HEK293T (cell line): ENCODE measurements at regions not wholly inside any gene's neighbourhood (a gene's known extent, or its start where the extent isn't known, plus 50 kb on each side); places are given as distances from the start of the nearest gene placed in this dataset.

Experiments
- ARNT ChIP-seq: fragments of 450-650 bp; IDR thresholded peaks from 2 replicates; pipeline ENCODE4 v1.6.1; 2017; ENCODE audit warnings: mild to moderate bottlenecking
- BHLHE40 ChIP-seq: fragments of 450-650 bp; IDR thresholded peaks from 2 replicates; pipeline ENCODE4 v1.6.1; 2016; ENCODE audit warnings: mild to moderate bottlenecking, moderate library complexity, borderline replicate concordance
- CTBP1 ChIP-seq: fragments of 450-650 bp; IDR thresholded peaks from 2 replicates; pipeline ENCODE4 v1.6.1; 2016; ENCODE audit warnings: borderline replicate concordance
- ELF4 ChIP-seq: fragments of 450-650 bp; IDR thresholded peaks from 2 replicates; pipeline ENCODE4 v1.6.1; 2017; ENCODE audit warnings: antibody characterized with exemption
- FOXA1 ChIP-seq: fragments of 450-650 bp; IDR thresholded peaks from 2 replicates; pipeline ENCODE4 v1.6.1; 2016; ENCODE audit warnings: mild to moderate bottlenecking
- FOXK2 ChIP-seq: fragments of 450-650 bp; IDR thresholded peaks from 2 replicates; pipeline ENCODE4 v1.6.1; 2016; ENCODE audit warnings: mild to moderate bottlenecking
- FOXM1 ChIP-seq: fragments of 450-650 bp; IDR thresholded peaks from 2 replicates; pipeline ENCODE4 v1.6.1; 2017; ENCODE audit warnings: mild to moderate bottlenecking, borderline replicate concordance
- L3MBTL2 ChIP-seq: fragments of 450-650 bp; conservative IDR thresholded peaks from 2 replicates; pipeline ENCODE4 v1.6.1; 2016; ENCODE audit warnings: mild to moderate bottlenecking
- LEF1 ChIP-seq: fragments of 450-650 bp; IDR thresholded peaks from 2 replicates; pipeline ENCODE4 v1.6.1; 2017; ENCODE audit warnings: mild to moderate bottlenecking, borderline replicate concordance
- NFRKB ChIP-seq: fragments of 450-650 bp; IDR thresholded peaks from 2 replicates; pipeline ENCODE4 v1.6.1; 2016; ENCODE audit warnings: mild to moderate bottlenecking, moderate library complexity
- SP1 ChIP-seq: fragments of 450-650 bp; IDR thresholded peaks from 2 replicates; pipeline ENCODE4 v1.6.1; 2017
- SUZ12 ChIP-seq: fragments of 450-650 bp; IDR thresholded peaks from 2 replicates; pipeline ENCODE4 v1.6.1; 2016; ENCODE audit warnings: mild to moderate bottlenecking
- TARDBP ChIP-seq: fragments of 450-650 bp; IDR thresholded peaks from 2 replicates; pipeline ENCODE4 v1.6.1; 2016
- TF ChIP-seq, protein P1 (sequence below): fragments of 450-650 bp; IDR thresholded peaks from 2 replicates; pipeline ENCODE4 v1.6.1; 2016

DNA sequence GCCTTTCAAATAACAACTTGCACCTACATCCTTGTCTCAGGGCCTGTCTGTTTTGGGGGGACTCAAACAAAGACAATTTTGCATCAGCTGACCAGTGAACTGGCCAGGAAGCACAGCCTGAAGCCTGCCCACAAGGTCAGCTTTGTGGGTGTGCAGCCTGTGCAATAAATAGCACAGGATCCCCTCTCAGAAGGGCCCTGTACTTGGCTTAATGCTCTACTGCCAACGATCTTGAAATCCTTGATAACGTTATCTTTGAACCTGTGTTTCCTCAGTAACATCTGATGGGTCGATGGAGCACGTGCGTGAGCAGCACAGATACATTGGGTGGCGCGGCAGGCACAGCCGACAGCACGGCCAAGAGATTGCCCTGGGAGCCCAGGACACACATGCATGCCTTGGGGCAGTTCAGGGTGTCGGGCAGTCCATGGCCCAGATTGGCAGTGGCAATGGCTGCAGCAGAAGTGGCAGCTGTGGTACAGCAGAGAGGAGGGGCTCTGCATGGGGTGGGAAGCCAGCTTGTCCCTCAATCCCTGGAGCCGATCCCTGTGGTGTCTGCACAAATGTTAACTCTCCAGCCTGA is 58.8 kb upstream of the ATP6AP2 start:
- TF ChIP-seq FOXA1 = no peak
- no peak for TF ChIP-seq ARNT
- no peak for TF ChIP-seq BHLHE40
- no peak for TF ChIP-seq FOXM1
- TF ChIP-seq ELF4 = no peak
- TF ChIP-seq TARDBP = no peak
- TF ChIP-seq, protein P1, sequence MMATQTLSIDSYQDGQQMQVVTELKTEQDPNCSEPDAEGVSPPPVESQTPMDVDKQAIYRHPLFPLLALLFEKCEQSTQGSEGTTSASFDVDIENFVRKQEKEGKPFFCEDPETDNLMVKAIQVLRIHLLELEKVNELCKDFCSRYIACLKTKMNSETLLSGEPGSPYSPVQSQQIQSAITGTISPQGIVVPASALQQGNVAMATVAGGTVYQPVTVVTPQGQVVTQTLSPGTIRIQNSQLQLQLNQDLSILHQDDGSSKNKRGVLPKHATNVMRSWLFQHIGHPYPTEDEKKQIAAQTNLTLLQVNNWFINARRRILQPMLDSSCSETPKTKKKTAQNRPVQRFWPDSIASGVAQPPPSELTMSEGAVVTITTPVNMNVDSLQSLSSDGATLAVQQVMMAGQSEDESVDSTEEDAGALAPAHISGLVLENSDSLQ = no peak
- no peak for TF ChIP-seq SUZ12
- TF ChIP-seq SP1 = no peak
- TF ChIP-seq LEF1 = no peak
- no peak for TF ChIP-seq FOXK2
- no peak for TF ChIP-seq L3MBTL2
- no peak for TF ChIP-seq NFRKB
- TF ChIP-seq CTBP1 = no peak
